Adipocyte (in vitro differentiated cells): ENCODE measurements at regions not wholly inside any gene's neighbourhood (a gene's known extent, or its start where the extent isn't known, plus 50 kb on each side); places are given as distances from the start of the nearest gene placed in this dataset.

Experiments
- DNase-seq: peaks from one replicate; pipeline ENCODE4 v3.0.0-alpha.2; 2015; ENCODE audit warnings: low read depth
- H3K27me3 ChIP-seq: replicated peaks from 2 replicates; pipeline ENCODE4 v1.7.0; 2013; ENCODE audit warnings: mild to moderate bottlenecking, low read length, moderate library complexity; ENCODE audit not compliant: control insufficient read depth, insufficient read depth
- H3K36me3 ChIP-seq: 2 replicates; pipeline ENCODE4 v1.7.0; 2013; ENCODE audit warnings: low read length, mild to moderate bottlenecking, moderate library complexity; ENCODE audit not compliant: control insufficient read depth, insufficient read depth, severe bottlenecking
- H3K4me1 ChIP-seq: 2 replicates; pipeline ENCODE4 v1.7.0; 2013; ENCODE audit warnings: mild to moderate bottlenecking, low read length, moderate library complexity; ENCODE audit not compliant: control insufficient read depth, insufficient read depth
- H3K4me3 ChIP-seq: 2 replicates; pipeline ENCODE4 v1.7.0; 2013; ENCODE audit warnings: mild to moderate bottlenecking, low read length, moderate library complexity
- H3K9ac ChIP-seq: 2 replicates; pipeline ENCODE4 v1.7.0; 2013; ENCODE audit warnings: mild to moderate bottlenecking, low read length, moderate library complexity
- H3K9me3 ChIP-seq: 2 replicates; pipeline ENCODE4 v1.7.0; 2013; ENCODE audit warnings: mild to moderate bottlenecking, low read length, moderate library complexity; ENCODE audit not compliant: control insufficient read depth

DNA sequence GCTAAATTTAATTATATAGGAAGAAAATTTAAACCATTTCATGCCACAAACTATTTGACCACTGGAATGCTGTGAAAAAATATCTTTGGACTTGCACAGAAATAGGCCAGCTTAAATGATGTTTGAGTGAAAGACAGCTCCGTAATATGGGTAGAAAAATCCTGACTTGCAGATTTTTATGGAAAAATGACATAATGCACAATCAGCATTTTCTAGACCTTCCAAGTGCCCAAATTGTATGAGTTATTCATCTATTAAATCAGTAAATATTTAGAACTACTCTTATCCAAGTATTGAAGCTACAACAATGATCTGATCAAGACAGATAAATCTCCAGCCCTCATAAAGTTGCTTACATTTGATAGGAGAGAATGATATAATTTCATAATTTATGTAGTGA is 691.1 kb upstream of the DDX18 start:
- H3K9ac ChIP-seq = no peak overlapping the region
- H3K4me3 ChIP-seq = no peak overlapping the region
- no peaks in the 10 kb centered on the region for H3K27me3 ChIP-seq
- no peaks in the 10 kb centered on the region for H3K4me1 ChIP-seq
- DNase-seq = no peak
- no peaks in the 10 kb centered on the region for H3K9me3 ChIP-seq
- no peaks in the 10 kb centered on the region for H3K36me3 ChIP-seq

GRCh38 chr2:117126656-117127055 is 687.8 kb upstream of the DDX18 start:
- DNase-seq = no peak
- no peak overlapping the region for H3K4me3 ChIP-seq
- no peaks in the 10 kb centered on the region for H3K36me3 ChIP-seq
- no peaks in the 10 kb centered on the region for H3K27me3 ChIP-seq
- no peaks in the 10 kb centered on the region for H3K9me3 ChIP-seq
- no peak overlapping the region for H3K9ac ChIP-seq
- H3K4me1 ChIP-seq = no peaks in the 10 kb centered on the region

DNA sequence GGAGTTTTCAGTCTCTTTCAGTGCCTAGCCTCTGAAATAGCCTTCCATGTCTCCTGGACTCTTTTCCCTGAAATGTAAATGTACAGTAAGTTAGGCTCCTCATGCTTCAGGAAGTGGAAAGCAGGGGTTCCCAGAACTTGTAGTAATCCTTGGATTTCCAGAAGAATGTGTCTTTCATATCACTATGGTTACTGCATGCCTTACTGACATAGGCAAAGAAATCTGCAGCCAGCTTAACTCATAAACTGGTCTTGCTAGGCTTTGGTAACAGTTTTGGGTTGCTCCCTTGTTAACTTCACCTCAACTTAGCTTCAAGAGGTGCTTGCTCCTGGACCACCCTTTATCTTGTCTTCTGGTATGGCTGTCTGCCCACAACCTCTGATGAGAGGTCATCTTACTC is 686.8 kb upstream of the DDX18 start:
- DNase-seq = no peak
- no peaks in the 10 kb centered on the region for H3K36me3 ChIP-seq
- no peaks in the 10 kb centered on the region for H3K9me3 ChIP-seq
- no peak overlapping the region for H3K9ac ChIP-seq
- H3K27me3 ChIP-seq = no peaks in the 10 kb centered on the region
- H3K4me1 ChIP-seq = no peaks in the 10 kb centered on the region
- H3K4me3 ChIP-seq = no peak overlapping the region

- Histone ChIP-seq H3K9ac (no peak overlapping the region), H3K4me3 (no peak overlapping the region), H3K4me1 (no peaks in the 10 kb centered on the region), H3K27me3 (no peaks in the 10 kb centered on the region), H3K9me3 (no peaks in the 10 kb centered on the region), H3K36me3 (no peaks in the 10 kb centered on the region)
- DNase-seq = no peak
These were observed 686.0 kb upstream of the DDX18 start for GRCh38 chr2:117128461-117128860.

DNA sequence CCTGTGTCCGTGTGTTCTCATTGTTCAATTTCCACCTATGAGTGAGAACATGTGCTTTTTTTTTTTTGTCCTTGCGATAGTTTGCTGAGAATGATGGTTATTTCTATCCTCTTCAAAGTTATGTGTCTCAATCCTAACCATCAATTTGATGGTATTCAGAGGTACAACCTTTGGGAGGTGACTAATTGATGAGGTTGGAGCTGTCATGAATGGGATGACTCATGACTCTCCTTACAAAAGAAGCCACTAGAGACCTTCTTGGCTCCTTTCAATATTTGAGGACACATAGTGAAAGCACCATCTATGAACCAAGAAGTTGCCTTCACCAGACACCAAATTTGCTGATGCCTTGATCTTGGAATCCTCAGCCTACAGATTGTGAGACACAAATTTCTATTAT is 677.1 kb upstream of the DDX18 start:
- Histone ChIP-seq H3K4me1 (no peaks in the 10 kb centered on the region), H3K9ac (no peak overlapping the region), H3K36me3 (no peaks in the 10 kb centered on the region), H3K4me3 (no peak overlapping the region), H3K9me3 (no peaks in the 10 kb centered on the region), H3K27me3 (no peaks in the 10 kb centered on the region)
- no peak for DNase-seq

- Histone ChIP-seq H3K4me3 (no peak overlapping the region), H3K9me3 (peaks cover 5% of the 10 kb centered on the region), H3K9ac (no peak overlapping the region), H3K36me3 (no peaks in the 10 kb centered on the region), H3K27me3 (no peaks in the 10 kb centered on the region), H3K4me1 (no peaks in the 10 kb centered on the region)
- DNase-seq = no peak
These were observed 645.3 kb upstream of the DDX18 start for GRCh38 chr2:117169036-117169765.

DNA sequence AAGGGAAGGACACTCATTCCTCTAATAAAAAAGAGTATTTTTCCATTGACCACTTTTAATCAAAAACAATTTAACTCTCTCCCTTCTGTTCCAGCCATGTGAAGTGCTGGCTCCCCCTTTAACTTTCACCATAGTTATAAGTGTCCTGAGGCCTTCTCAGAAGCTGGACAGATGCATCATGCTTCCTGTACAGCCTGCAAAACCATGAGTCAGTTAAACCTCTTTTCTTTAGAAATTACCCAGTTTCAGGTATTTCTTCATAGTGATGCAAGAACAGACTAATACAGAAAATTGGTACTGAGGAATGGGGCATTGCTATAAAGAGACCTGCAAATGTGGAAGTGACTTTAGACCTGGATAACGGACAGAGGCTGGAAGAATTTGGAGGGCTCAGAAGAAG is 643.6 kb upstream of the DDX18 start:
- Histone ChIP-seq H3K4me3 (no peak overlapping the region), H3K36me3 (no peaks in the 10 kb centered on the region), H3K27me3 (no peaks in the 10 kb centered on the region), H3K4me1 (no peaks in the 10 kb centered on the region), H3K9me3 (peaks cover 5% of the 10 kb centered on the region), H3K9ac (no peak overlapping the region)
- no peak for DNase-seq

DNA sequence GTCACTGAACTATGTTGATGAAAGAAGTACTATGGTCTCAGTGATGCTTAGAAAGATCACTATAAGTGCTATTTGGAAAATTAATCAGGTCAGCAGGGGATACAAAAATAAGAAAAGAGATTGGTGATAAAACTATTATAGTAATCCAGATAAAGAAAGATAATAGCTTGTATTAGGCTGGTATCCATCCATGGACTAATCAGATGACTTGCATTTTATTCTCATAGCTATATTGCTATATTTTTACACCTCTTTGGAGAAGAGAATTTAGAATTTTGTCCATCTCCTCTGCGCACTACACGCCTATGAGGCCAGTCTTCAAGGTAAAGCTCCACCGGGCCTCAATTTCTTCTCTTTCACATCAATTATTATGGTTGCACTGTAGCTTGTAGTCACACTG is 635.1 kb upstream of the DDX18 start:
- Histone ChIP-seq H3K9me3 (no peaks in the 10 kb centered on the region), H3K4me1 (no peaks in the 10 kb centered on the region), H3K9ac (no peak overlapping the region), H3K27me3 (no peaks in the 10 kb centered on the region), H3K36me3 (no peaks in the 10 kb centered on the region), H3K4me3 (no peak overlapping the region)
- no peak for DNase-seq

GRCh38 chr2:117190856-117191559 is 623.5 kb upstream of the DDX18 start:
- Histone ChIP-seq H3K27me3 (no peaks in the 10 kb centered on the region), H3K9me3 (no peaks in the 10 kb centered on the region), H3K9ac (no peak overlapping the region), H3K36me3 (no peaks in the 10 kb centered on the region), H3K4me1 (no peaks in the 10 kb centered on the region), H3K4me3 (no peak overlapping the region)
- DNase-seq = no peak

GRCh38 chr2:117195381-117195780 is 619.1 kb upstream of the DDX18 start:
- Histone ChIP-seq H3K9me3 (no peaks in the 10 kb centered on the region), H3K4me3 (no peak overlapping the region), H3K27me3 (no peaks in the 10 kb centered on the region), H3K36me3 (no peaks in the 10 kb centered on the region), H3K4me1 (no peaks in the 10 kb centered on the region), H3K9ac (no peak overlapping the region)
- DNase-seq = no peak

DNA sequence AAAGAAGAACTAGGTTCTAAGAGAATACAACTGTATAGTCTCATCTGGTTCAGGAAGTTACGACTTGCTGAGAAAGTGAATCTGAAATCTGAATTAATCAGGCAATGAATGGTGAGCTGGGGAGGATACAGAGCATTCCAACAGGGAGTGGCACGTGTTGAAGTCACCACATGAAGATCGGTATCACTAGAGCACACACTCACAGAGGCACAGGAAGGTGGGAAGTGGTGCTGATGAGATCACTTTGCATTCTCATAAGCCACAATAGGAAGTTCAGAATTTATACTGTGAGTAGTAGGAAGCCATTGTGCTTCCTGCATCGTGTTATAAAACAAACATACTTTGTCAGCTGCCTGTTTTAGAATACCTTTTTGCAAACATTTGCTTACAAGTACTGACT is 615.0 kb upstream of the DDX18 start:
- H3K4me3 ChIP-seq = no peak overlapping the region
- H3K4me1 ChIP-seq = no peaks in the 10 kb centered on the region
- H3K9ac ChIP-seq = no peak overlapping the region
- DNase-seq = no peak
- H3K27me3 ChIP-seq = no peaks in the 10 kb centered on the region
- no peaks in the 10 kb centered on the region for H3K36me3 ChIP-seq
- no peaks in the 10 kb centered on the region for H3K9me3 ChIP-seq

GRCh38 chr2:117212562-117212961 is 601.9 kb upstream of the DDX18 start:
- Histone ChIP-seq H3K27me3 (no peaks in the 10 kb centered on the region), H3K4me3 (no peak overlapping the region), H3K36me3 (no peaks in the 10 kb centered on the region), H3K9ac (no peak overlapping the region), H3K9me3 (no peaks in the 10 kb centered on the region), H3K4me1 (no peaks in the 10 kb centered on the region)
- DNase-seq = no peak
